ENCODE measurements at regions not wholly inside any gene's neighbourhood (a gene's known extent, or its start where the extent isn't known, plus 50 kb on each side); places are given as distances from the start of the nearest gene placed in this dataset.

GRCh38 chr18:67281746-67282145 is 234.8 kb downstream of the DSEL start:
- Histone ChIP-seq H3K27me3 (ENCODE audit: control insufficient read depth, insufficient read depth, low read length) (no peaks in the 10 kb centered on the region), H3K9ac (no peak overlapping the region), H3K4me1 (no peaks in the 10 kb centered on the region), H3K4me3 (ENCODE audit: low read depth, low read length) (no peak overlapping the region), H3K79me2 (no peaks in the 10 kb centered on the region), H3K4me2 (ENCODE audit: low read length) (no peak overlapping the region), H3K27ac (no peak overlapping the region), H3K36me3 (ENCODE audit: control insufficient read depth, insufficient read depth, low read length) (no peaks in the 10 kb centered on the region), H2AFZ (no peak overlapping the region), H3K9me3 (ENCODE audit: control insufficient read depth, low read length) (no peaks in the 10 kb centered on the region)
- TF ChIP-seq CTCF (IDR thresholded peaks at IDR 0.05): no peak

- TF ChIP-seq CTCF (IDR thresholded peaks at IDR 0.05): no peak
- Histone ChIP-seq H3K4me1 (no peaks in the 10 kb centered on the region), H3K9me3 (ENCODE audit: control insufficient read depth, low read length) (no peaks in the 10 kb centered on the region)
Measured at GRCh38 chr18:67280486-67281242, 235.9 kb downstream of the DSEL start.

GRCh38 chr18:67279988-67280387 is 236.5 kb downstream of the DSEL start:
- TF ChIP-seq CTCF (IDR thresholded peaks at IDR 0.05): no peak
- H3K27ac ChIP-seq: no peak overlapping the region

More at GRCh38 chr18:67280486-67281242, 235.9 kb downstream of the DSEL start:
- Histone ChIP-seq H2AFZ (no peak overlapping the region), H3K27ac (no peak overlapping the region), H3K79me2 (no peaks in the 10 kb centered on the region), H3K4me2 (ENCODE audit: low read length) (no peak overlapping the region), H3K9ac (no peak overlapping the region), H3K36me3 (ENCODE audit: control insufficient read depth, insufficient read depth, low read length) (no peaks in the 10 kb centered on the region), H3K27me3 (ENCODE audit: control insufficient read depth, insufficient read depth, low read length) (no peaks in the 10 kb centered on the region), H3K4me3 (ENCODE audit: low read depth, low read length) (no peak overlapping the region)

GRCh38 chr18:67278984-67279383 is 237.5 kb downstream of the DSEL start:
- H2AFZ ChIP-seq: no peak overlapping the region
- no peak overlapping the region for H3K27ac ChIP-seq
- no peak overlapping the region for H3K4me2 ChIP-seq (ENCODE audit: low read length)
- TF ChIP-seq CTCF (IDR thresholded peaks at IDR 0.05): no peak
- no peaks in the 10 kb centered on the region for H3K27me3 ChIP-seq (ENCODE audit: control insufficient read depth, insufficient read depth, low read length)
- H3K9me3 ChIP-seq (ENCODE audit: control insufficient read depth, low read length): no peaks in the 10 kb centered on the region
- H3K79me2 ChIP-seq: no peaks in the 10 kb centered on the region
- no peaks in the 10 kb centered on the region for H3K4me1 ChIP-seq
- no peak overlapping the region for H3K4me3 ChIP-seq (ENCODE audit: low read depth, low read length)
- H3K36me3 ChIP-seq (ENCODE audit: control insufficient read depth, insufficient read depth, low read length): no peaks in the 10 kb centered on the region
- H3K9ac ChIP-seq: no peak overlapping the region

More at GRCh38 chr18:67279988-67280387, 236.5 kb downstream of the DSEL start:
- Histone ChIP-seq H3K79me2 (no peaks in the 10 kb centered on the region), H3K36me3 (ENCODE audit: control insufficient read depth, insufficient read depth, low read length) (no peaks in the 10 kb centered on the region), H3K9ac (no peak overlapping the region), H3K9me3 (ENCODE audit: control insufficient read depth, low read length) (no peaks in the 10 kb centered on the region), H3K27me3 (ENCODE audit: control insufficient read depth, insufficient read depth, low read length) (no peaks in the 10 kb centered on the region), H3K4me3 (ENCODE audit: low read depth, low read length) (no peak overlapping the region), H3K4me1 (no peaks in the 10 kb centered on the region), H2AFZ (no peak overlapping the region), H3K4me2 (ENCODE audit: low read length) (no peak overlapping the region)

GRCh38 chr18:67276638-67277037 is 239.9 kb downstream of the DSEL start:
- Histone ChIP-seq H3K9ac (no peak overlapping the region), H3K36me3 (ENCODE audit: control insufficient read depth, insufficient read depth, low read length) (no peaks in the 10 kb centered on the region), H3K27ac (no peak overlapping the region), H3K79me2 (no peaks in the 10 kb centered on the region), H3K27me3 (ENCODE audit: control insufficient read depth, insufficient read depth, low read length) (no peaks in the 10 kb centered on the region), H2AFZ (no peak overlapping the region), H3K9me3 (ENCODE audit: control insufficient read depth, low read length) (no peaks in the 10 kb centered on the region), H3K4me1 (no peaks in the 10 kb centered on the region), H3K4me3 (ENCODE audit: low read depth, low read length) (no peak overlapping the region), H3K4me2 (ENCODE audit: low read length) (no peak overlapping the region)
- no peak for TF ChIP-seq CTCF (IDR thresholded peaks at IDR 0.05)
